ENCODE measurements at regions not wholly inside any gene's neighbourhood (a gene's known extent, or its start where the extent isn't known, plus 50 kb on each side); places are given as distances from the start of the nearest gene placed in this dataset.
"Not testable (repeated sequence)": the region's sequence is repeated elsewhere in the genome, so short reads cannot be mapped to it uniquely, and the experiment has no call there.

DNA sequence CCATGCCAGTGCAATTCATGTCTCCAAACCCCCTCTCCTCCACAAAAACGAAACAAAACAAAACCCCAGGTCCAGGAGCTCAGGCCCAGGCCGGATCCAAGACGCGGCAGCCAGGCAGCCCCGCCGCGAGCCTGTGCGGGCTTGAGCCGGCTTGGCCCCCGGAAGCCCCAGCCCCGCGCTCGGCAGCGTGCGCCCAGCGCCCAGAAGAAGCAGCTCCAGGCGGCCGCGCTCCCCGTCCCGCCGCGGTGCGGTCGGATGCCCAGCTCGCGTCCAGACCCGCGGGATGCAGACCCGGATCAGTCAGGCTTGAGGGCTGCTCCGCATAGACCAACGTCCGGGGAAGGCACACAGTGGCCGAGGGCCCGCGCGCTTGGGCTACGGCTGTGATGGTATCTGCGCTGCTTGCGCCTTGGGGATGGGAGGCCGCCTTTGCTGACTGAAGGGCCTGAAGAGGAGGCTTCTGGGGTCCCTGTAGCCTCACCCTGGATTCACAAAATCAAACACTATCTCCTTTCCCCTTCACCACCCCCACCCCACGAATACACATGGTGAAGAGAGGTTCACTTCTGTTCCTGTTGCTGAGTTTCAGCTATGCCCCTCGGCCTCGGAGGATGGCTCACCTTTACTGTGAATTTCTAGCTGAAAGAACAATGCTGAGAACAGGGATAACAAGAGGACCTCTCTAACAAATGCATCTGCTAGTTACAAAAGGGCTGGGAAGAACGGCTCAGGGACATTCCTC is 79.9 kb upstream of the EN2 start:
- DNase-seq, result peak; percentile 72

DNA sequence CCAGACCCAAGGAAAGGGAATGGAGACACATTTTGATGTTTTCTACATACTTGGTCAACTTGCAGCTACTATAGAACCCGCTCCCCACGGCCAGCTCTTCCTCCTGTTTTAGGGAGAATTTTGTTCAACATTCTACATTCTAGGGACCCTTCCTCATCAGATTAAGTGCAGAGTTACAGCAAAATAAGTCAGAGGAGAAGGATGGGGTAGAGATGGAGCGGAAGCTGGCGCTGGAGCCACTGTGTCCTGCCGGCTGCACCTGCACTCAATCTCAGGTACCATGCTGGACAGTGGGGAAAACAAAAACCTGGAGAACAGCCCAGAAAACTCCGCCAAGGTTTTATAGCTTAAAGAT is 79.4 kb upstream of the EN2 start:
- no peak for DNase-seq

DNA sequence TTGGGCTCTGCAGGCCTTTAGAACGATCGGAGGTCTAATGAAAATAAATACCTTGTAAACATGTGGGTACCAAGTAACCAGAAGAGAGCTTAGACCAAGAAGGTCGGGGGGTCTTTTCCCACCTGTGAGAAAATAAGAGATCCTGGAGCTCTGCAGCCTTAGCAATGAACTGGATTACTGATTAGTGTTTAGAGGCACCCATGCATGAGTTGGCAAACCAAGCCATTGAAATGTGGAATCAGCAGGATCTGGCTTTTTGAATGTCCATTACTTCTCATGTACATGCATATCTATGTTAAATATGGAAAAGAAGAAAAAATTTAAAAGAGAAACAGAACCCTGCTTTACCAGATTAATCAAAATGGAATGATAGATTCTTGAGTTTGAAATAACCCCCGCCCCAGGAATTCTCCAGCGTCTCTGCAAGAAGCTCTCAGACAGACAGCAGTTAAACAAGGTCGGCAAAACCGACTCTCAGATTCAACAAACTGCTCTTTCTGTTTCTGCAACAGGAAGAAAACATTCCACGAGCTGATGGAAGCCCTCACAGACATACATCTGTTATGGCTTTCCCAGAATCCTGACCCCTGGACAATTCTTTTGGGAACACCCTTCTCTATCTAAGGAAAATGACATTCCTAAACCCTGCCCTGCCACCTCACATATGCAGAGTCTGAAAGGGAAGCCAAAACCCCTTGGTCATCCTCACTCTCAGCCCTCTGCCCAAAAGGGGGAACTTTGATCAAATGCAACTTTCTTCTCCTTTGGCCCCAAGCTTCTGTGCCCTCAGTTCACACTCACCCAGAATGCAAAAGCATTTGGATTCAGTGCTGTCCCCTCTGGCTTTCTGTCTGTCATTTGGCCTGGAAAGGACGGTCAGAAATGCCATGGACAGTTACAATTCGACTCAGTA is 78.7 kb upstream of the EN2 start:
- no peak for DNase-seq

DNA sequence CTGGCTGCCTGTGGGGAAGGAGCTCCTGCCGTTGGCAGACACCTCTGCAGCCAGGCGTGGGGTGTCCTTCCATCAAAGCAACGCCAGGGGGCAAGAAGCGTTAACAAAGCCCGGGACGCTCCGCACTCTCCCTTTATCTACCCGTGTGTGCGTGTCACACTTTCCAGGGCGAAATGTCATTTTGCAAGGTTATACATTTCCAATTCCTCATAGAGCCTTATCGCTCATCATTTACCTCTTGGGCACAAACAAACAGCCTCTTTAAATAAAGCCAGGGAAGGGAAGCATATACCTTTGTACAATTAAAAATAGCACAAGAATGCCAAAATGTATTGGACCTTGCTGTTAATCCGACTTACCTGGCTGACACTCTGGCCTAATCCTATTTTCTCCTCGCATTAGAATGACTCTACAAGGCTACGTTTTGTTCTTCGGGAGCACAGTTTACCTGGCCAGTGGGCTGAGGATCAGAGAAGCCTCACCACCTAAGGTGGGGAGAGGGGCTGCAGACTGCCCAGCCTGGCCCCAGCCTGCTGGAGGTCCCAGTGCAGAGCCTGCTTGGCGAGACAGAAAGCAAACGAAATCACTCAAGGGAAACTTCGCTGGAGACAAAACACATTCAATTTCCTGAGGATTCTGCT is 77.6 kb upstream of the EN2 start:
- DNase-seq, result peak; percentile 52

DNA sequence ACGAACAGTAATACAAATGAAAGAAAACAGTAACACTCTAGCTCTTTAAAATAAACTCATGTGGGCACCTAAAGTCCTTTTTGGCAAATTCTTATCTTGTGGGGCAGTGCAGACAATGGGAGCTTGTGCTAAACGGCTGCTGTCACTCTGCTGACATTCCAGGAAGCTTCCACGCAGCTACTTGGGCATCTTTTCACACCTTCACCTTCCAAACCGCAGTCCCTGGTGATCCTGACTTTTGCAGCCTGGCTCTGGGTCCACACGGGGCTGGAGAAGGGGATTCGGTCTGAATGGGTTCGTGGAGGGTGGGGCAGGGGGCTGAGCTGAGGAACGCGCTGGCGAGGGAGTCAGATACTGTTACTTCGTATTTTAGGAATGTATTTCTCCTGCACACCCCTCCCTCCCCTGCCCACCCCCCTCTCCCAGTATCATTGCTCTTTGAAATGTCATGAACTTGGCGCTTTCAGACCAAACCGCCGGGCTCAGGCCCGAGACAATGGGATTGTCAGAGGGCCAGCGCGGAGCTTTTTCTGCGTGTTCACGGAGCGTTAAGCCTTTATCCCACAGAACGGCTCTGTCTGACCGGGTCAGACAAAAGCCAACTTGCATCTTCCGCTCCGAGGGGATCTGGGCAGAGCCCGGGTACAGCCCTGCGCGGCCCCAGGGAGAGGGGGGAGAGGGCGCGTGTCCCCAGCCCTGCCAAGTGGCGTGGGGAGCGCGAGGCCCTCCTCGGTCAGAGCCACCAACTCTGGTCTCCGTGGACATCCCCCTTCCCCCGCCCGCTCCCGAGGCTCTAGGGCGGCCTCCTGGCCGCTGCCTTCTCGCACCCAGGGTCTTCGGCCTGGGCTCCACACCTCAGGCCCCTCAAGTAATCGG is 76.7 kb upstream of the EN2 start:
- DNase-seq, result peak; percentile 59

DNA sequence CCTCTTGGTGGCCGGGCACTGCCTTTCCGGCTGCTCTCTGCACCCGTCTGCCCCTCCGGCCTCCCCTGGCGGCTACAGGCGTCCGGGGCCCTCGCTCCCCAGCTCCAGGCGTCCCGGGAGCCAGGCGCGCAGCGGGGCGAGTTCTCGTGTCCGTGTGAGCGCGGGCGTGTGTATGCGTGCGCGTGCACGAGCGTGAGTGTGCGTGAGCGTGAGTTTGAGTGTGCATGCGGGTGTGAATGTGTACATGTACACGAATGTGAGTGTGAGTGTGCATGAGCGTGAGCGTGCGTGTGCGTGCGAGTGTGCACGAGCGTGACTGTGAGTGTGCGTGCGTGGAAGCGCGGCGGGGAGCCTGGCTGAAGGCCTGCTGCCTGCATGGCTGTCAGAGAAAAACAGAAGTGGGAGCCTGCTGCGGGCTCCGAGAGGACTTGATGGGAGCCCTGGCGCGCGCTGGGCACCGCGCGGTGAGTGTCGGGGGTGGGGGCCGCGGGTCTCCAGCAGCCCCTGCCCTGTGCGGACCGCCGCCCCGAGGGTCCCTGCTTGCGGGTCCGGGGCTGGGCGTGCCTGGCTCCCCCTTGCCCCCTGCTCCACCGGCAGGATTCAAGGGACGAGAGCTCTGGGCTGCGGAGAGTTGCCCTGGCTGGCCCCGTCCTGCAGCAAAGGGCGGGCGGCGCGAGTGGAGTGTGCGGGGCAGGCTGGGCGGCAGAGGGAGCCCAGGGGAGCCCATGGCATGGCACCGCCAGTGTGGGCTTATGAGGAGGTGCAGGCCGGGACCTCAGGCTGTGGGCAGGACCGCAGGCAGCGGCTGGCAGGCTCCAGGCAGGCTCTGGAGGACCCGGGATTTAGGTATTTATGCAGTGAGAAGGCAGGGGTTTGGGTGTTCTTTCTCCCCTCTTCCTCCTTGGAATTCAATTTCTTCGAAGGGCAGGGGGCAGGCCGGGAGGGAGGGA is 75.8 kb upstream of the EN2 start:
- peak; percentile 57 for DNase-seq

DNA sequence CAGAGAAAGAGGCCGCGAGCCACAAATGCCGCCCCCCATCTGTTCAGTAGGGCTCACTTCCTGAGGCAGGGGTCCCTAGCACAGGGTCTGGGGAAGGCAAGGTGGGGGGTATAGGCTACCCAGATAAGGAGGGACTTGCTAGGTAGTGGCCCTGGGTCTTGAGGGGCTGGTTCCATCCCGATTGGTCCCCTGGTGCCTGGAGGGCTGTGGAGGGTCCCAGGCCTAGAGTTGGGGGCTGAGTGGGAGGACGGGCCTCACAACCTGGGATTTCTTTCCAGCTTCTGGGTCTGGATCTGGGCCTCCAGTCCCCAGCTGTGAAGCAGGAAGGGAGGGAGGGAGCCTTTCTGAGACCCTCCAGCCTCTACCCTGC is 75.1 kb upstream of the EN2 start:
- DNase-seq, result no peak

DNA sequence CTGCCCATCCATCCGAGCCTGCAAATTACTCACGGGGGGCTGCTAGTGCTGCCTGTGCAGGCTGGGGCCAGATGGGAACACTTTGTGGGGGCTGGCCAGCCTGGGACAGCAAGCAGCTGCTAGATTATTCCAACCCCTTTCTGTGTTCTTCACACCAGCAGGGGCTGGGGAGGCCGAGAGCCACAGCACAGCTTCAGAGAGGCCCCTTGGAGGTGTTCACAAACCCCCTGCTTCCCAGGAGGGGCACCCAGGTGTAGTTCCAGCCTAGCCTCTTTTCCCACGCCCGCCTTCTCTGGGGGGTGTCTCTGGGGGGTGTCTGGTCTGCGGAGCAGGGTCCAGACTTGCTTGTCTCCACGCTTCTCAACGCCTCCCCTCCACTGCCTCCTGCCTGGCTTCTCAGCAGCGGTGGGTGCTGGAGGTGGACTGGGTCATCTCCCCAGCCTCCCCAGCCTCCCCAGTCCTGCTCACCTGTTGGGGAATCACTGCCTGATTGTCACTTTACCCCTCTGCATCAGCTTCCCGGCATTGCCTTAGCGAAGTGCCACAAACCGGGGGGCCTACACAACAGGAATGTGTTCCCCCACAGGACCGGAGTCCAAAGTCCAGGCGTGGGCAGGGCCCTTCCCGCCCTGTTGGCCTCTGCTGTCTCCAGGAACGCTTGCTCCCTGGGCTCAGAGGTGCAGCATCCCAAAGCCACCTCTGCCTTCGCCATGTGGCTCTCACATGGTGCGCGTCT is 74.0 kb upstream of the EN2 start:
- DNase-seq, result no peak

DNA sequence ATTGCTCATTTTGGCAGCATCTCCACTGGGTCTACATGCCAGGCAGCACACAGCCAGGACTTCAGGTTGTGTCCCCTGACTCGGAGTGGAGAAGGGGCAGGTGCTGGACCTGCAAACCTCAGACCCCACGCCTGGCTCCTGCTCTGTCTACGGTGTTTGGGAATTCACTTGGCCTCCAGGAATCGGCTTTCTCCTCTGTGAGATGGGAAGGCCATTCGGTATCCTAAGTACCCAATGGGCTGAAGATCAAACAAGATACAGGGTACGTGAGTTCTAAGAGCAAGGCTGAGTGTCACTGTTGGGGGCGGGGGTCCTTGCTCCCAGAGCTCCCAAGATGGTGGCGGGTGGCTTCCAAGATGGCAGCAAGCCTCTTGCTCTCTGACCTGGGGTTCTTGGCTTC is 73.2 kb upstream of the EN2 start:
- no peak for DNase-seq

DNA sequence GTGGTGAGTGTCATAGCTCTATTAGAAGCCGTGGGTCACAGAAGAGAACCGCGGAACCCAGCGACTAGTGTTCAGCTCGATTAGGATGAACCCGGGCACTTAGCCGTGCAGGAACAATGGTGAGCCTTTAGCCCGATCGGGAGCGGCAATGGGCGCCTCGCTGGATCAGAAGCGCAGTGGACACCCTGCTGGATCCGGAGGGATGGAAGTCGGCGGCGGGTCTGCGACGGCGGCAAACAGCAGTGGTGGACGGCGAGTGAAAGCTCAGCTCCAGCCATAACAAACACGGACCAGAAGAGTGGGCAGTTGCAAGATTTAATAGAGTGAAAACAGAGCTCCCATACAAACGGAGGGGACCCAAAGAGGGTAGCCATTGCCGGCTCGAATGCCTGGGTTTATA is 72.7 kb upstream of the EN2 start:
- not testable (repeated sequence) for DNase-seq

DNA sequence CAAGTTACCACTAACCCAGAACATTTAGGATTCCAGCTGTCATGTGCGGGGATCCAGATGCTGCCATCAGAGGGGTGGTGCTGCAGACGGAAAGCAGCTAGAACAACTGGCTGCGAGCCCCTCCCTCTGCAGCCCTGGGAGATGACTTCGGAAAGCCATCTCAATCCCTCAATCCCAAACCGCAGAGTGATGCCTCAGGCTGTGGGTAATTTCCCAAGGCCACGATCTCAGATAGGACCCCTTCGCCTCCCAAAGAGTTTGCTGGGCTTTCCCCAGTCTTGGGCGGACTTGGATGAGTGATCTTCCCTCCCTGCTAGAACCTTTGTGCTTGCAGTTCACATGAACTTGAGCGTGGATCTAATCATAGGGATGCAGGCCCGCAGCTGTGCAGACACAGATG is 71.3 kb upstream of the EN2 start:
- DNase-seq, result no peak

DNA sequence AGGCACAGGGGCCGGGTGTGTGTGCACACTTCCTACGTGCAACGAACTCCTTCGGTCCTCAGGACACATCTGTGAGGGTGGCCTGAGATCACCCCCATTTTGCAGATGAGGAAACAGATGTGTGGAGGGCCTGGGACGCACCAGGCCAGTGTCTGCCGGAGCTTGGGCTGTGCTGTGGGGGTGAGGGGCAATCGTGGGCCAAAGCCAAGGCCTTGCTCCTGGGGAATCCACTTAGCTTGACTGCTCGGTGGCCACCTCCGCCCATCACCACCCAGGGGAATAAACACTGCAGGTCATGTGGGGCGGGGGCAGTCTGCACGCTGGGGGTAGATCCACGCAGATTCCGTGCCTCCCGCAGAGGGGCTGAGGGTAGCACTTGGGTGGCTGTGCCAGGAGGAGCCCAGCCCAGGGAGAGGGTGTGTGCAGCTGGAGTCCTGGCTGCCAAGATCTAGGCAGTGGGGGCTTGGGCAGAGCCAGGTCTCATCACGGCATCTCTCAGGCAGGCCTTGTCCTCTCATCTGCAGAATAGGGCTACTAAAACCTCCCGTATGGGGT is 70.8 kb upstream of the EN2 start:
- DNase-seq, result no peak

DNA sequence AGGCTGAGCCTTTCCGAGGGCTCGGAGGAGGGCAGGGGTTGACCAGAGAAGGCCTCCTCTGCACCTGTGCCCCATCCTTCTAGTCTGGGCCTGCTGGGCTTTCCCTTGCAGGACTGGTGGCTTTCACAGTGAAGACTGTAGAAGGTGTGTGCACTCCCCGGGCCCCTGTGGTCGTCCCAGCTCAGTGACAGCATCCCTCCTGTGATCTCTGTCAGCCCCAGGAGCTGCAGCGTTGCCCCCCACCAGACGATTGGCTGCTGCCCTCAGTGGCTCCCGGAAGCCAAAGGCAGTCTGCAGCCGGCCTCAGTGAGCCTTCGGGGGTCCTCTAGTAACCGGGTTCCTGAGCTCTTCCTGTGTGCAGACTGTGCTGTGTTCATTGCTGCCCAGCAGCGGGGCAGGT is 69.4 kb upstream of the EN2 start:
- DNase-seq, result no peak

DNA sequence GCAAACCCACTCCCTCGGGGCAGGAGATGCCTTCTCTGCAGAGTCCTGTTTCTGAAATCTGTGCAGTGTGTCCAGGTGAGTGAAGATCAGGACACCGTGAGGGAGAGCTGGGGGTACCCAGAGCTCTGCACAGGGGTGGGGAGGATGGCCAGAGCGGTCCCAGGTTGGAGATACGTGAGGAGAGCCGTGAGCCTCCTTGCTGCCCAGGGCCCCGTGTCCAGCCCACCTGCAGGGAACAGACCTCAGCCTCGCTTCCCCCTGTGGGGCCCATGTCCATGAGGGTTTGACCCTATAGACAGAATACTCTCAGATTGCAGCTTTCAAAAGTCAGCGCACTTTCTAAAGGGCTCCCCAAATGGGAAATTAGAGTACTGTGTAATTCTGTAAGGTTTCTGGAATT is 66.5 kb upstream of the EN2 start:
- no peak for DNase-seq

DNA sequence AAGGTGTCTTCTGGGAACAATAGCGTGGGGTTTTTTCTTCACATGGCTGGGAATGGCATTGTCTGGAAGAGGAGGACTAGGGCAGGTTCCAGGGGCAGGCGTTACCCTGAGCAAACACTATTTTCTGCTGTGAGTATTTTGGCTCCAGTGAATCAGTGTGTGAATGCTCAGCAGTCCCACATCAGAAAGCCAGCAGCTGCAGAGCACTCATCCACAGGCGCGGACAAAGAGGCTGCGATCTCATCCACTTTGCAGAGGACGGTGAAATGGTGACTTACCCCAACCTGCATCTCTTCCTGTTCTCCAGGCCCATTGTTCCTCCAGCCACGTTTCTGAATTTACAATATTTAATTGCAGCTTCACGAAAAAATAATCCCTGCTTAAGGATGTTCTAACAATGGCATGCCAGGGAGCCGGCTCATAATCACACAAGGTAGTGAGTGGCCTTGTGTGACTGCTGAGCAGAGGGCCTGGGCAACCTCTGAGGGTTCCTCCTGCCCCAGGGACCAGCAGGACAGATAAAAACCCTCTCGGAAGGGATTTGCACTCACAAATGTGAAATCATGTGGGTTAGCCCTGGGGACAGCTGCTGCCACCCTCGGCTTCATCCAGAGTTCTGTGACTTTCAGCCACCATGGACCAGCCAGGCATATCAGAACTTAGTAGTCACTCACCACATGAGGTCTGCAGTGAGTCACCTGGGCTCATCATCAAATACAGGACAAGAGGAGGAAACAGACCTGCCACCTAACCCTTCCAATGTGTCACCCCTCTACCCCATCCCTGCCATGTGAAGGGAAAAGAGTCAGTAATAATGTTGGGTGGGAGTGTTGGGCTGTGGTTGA is 65.0 kb upstream of the EN2 start:
- no peak for DNase-seq

DNA sequence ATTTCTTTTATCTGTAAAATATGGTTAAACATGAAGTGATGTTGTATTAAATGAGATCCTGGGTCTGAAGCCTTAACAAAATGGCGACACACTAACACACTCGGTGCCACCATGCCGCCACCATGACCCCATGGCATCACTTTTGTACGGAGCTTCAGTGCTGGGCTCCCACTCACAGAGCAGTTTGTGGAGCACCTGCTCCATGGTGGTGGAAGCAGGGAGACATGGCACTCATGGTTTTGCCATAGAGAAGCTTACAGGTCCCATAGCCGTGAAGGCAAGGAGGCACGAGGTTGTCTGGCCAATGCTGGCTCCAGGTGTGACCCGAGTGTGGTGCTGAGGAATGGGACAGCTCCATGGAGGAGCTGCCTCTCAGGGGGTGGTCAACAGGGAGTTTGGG is 63.5 kb upstream of the EN2 start:
- no peak for DNase-seq

DNA sequence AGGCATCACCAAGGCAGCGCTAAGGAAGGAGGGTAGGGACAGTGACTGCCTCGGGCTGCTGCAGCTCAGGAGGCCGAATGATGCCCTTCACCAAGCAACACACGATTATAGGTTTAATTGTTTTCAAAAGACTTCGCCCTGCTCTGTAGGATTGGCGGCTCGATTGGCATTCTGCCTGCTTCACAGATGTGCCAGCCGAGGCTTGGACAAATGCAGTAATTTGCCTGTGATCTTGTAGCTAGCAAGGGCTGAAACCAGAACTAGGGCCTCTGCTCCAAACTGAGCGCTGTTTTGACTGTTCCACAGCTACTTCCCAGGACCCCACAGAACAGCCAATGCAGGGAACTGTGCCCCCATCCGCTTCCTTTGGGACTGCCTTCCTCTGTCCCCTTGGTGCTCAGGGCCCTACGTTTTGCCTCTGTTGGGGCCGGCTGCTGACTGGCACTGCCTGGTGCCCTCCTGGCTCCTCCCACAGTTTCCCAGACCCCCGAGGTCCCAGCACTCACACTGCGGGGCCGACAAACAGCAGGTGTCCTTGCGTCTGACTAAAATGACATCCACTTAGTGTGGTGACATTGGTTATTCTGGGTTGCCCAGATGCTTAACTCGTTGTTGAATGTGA is 62.6 kb upstream of the EN2 start:
- no peak for DNase-seq

DNA sequence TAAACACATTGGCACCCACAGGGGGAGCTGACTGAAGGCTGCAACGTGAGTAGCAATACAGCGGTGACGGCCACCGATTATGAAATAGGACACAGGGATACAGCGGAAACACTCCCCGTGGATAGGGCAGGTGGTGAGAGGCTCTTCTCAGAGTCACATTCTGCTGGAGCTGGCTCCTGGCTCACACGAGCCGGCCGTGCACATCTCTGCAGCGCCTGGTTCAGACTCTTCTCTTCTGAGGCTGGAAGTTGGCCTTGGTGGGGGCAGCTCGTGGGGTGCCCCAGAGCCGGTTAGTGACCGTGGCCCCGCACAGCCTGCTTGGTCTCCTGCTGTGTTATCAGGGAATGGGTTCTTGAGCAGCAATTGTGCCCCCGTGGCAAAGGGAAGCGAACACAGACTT is 61.3 kb upstream of the EN2 start:
- DNase-seq, result no peak

All from right kidney (tissue), 1 donor.